IMR-90 (cell line): ENCODE measurements at regions not wholly inside any gene's neighbourhood (a gene's known extent, or its start where the extent isn't known, plus 50 kb on each side); places are given as distances from the start of the nearest gene placed in this dataset.

ENCODE experiments used
- ATAC-seq: fragments of 200-7000 bp; cut with Tn5 transposase; 2 replicates; pipeline ENCODE4 v1.9.1; 2020; ENCODE audit warnings: low read depth, mild to moderate bottlenecking, moderate library complexity
- BruUV-seq: library from RNA; stranded (reverse); fragments of 400-500 nt; replicated peaks from 2 replicates; lab custom pipeline; 2021; lab: Mats Ljungman, UMichigan
- CTCF ChIA-PET: fragments of 300-600 bp; formaldehyde crosslinking; extraction: SDS; loops from one replicate; lab custom pipeline; 2021; ENCODE audit warnings: antibody characterized with exemption; lab: Yijun Ruan, JAX
- POLR2A ChIA-PET: fragments of 300-600 bp; sonication (Branson Sonifier 250); formaldehyde crosslinking; loops from one replicate; lab custom pipeline; 2022; ENCODE audit warnings: antibody characterized with exemption; ENCODE audit not compliant: unreplicated experiment; lab: Charles Lee
- DNase-seq: peaks from one replicate; pipeline ENCODE4 v3.0.0; 2013
- H2AFZ ChIP-seq: replicated peaks from 2 replicates; pipeline ENCODE3; 2013; ENCODE audit warnings: low read length, mild to moderate bottlenecking; ENCODE audit not compliant: poor library complexity
- H2AK5ac ChIP-seq: 2 replicates; pipeline ENCODE4 v1.6.1; 2013; ENCODE audit warnings: low read depth, low read length, inconsistent platforms
- H2AK9ac ChIP-seq: replicated peaks from 2 replicates; pipeline ENCODE3; 2013; ENCODE audit warnings: mild to moderate bottlenecking, low read depth, low read length, moderate library complexity; ENCODE audit not compliant: poor library complexity
- H2BK120ac ChIP-seq: 2 replicates; pipeline ENCODE4 v1.6.1; 2013; ENCODE audit warnings: low read depth, low read length, inconsistent platforms
- H2BK15ac ChIP-seq: 3 replicates; pipeline ENCODE4 v1.6.1; 2013; ENCODE audit warnings: low read depth, low read length, inconsistent platforms
- H2BK20ac ChIP-seq: 2 replicates; pipeline ENCODE4 v1.6.1; 2013; ENCODE audit warnings: low read depth, mild to moderate bottlenecking, inconsistent platforms, low read length, moderate library complexity
- H2BK5ac ChIP-seq: 2 replicates; pipeline ENCODE4 v1.6.1; 2013; ENCODE audit warnings: mild to moderate bottlenecking, low read depth, low read length, inconsistent platforms; ENCODE audit not compliant: poor library complexity, severe bottlenecking
- H3K14ac ChIP-seq: replicated peaks from 2 replicates; pipeline ENCODE4 v1.6.1; 2013; ENCODE audit warnings: low read depth, low read length, inconsistent platforms
- H3K18ac ChIP-seq: 2 replicates; pipeline ENCODE4 v1.6.1; 2013; ENCODE audit warnings: low read depth, low read length, control low read depth
- H3K23ac ChIP-seq: 2 replicates; pipeline ENCODE4 v1.6.1; 2013; ENCODE audit warnings: low read depth, low read length, inconsistent platforms
- H3K27ac ChIP-seq: 2 replicates; pipeline ENCODE4 v1.5.1; 2013; ENCODE audit warnings: mild to moderate bottlenecking, control low read depth, low read length; ENCODE audit not compliant: insufficient read depth
- H3K27me3 ChIP-seq: 2 replicates; pipeline ENCODE4 v1.6.1; 2013; ENCODE audit warnings: low read length; ENCODE audit not compliant: control insufficient read depth, insufficient read depth
- H3K36me3 ChIP-seq: 2 replicates; pipeline ENCODE4 v1.6.1; 2013; ENCODE audit warnings: low read length, mixed read lengths; ENCODE audit not compliant: control insufficient read depth, insufficient read depth
- H3K4ac ChIP-seq: 2 replicates; pipeline ENCODE4 v1.6.1; 2013; ENCODE audit warnings: low read depth, low read length, inconsistent platforms
- H3K4me1 ChIP-seq: 2 replicates; pipeline ENCODE4 v1.6.1; 2013; ENCODE audit warnings: low read length, mixed read lengths; ENCODE audit not compliant: control insufficient read depth, insufficient read depth
- H3K4me2 ChIP-seq: 2 replicates; pipeline ENCODE4 v1.6.1; 2013; ENCODE audit warnings: low read depth, mild to moderate bottlenecking, control low read depth, low read length, moderate library complexity
- H3K4me3 ChIP-seq: 2 replicates; pipeline ENCODE4 v1.5.1; 2013; ENCODE audit warnings: low read depth, mild to moderate bottlenecking, control low read depth, low read length, moderate library complexity; ENCODE audit not compliant: insufficient read depth
- H3K56ac ChIP-seq: 2 replicates; pipeline ENCODE4 v1.6.1; 2013; ENCODE audit warnings: low read length, inconsistent platforms; ENCODE audit not compliant: insufficient read depth; ENCODE audit errors: extremely low read depth
- H3K79me1 ChIP-seq, 2 experiments: 2 replicates each; pipeline ENCODE4 v1.6.1; 2013; ENCODE audit warnings: low read length in 2 of 2, inconsistent platforms in 1 of 2, low read depth in 1 of 2
- H3K9ac ChIP-seq: 2 replicates; pipeline ENCODE4 v1.6.1; 2013; ENCODE audit warnings: low read depth, low read length, control low read depth
- H3K9me1 ChIP-seq: 2 replicates; pipeline ENCODE4 v1.6.1; 2013; ENCODE audit warnings: low read length, inconsistent platforms; ENCODE audit not compliant: insufficient read depth
- H3K9me3 ChIP-seq: 2 replicates; pipeline ENCODE4 v1.6.1; 2013; ENCODE audit warnings: low read length; ENCODE audit not compliant: control insufficient read depth, insufficient read depth
- H4K20me1 ChIP-seq: 2 replicates; pipeline ENCODE4 v1.6.1; 2013; ENCODE audit warnings: low read length, inconsistent platforms; ENCODE audit not compliant: insufficient read depth
- H4K5ac ChIP-seq: 2 replicates; pipeline ENCODE4 v1.6.1; 2013; ENCODE audit warnings: mild to moderate bottlenecking, low read depth, low read length, control low read depth
- H4K8ac ChIP-seq, 2 experiments: 2 replicates each; pipeline ENCODE4 v1.6.1; 2013; ENCODE audit warnings: low read depth in 2 of 2, low read length in 2 of 2, control low read depth in 1 of 2, inconsistent platforms in 1 of 2
- H4K91ac ChIP-seq: 2 replicates; pipeline ENCODE4 v1.6.1; 2013; ENCODE audit warnings: low read depth, low read length, inconsistent platforms; ENCODE audit not compliant: insufficient read depth
- BHLHE40 ChIP-seq: fragments of 150-350 bp; IDR thresholded peaks from 2 replicates; pipeline ENCODE4 v1.6.1; 2016; ENCODE audit warnings: mild to moderate bottlenecking, low read depth, low read length
- CEBPB ChIP-seq: IDR thresholded peaks from 2 replicates; pipeline ENCODE4 v1.6.1; 2012; ENCODE audit warnings: low read depth, low read length, improper control_type of control experiment
- CTCF ChIP-seq: conservative IDR thresholded peaks from 2 replicates; pipeline ENCODE4 v1.5.1; 2012; ENCODE audit warnings: mild to moderate bottlenecking, low read depth, low read length, improper control_type of control experiment
- FOS ChIP-seq: fragments of 150-350 bp; IDR thresholded peaks from 2 replicates; pipeline ENCODE4 v1.6.1; 2016; ENCODE audit warnings: low read depth, low read length
- SMC3 ChIP-seq: fragments of 150-350 bp; IDR thresholded peaks from 2 replicates; pipeline ENCODE4 v1.6.1; 2016; ENCODE audit warnings: low read depth, mild to moderate bottlenecking, antibody characterized with exemption, low read length, moderate library complexity
- WGBS, 2 experiments: methylation state at CpG; one replicate each; pipeline versions ENCODE4 v1.1.5 to v1.1.7; 2013; ENCODE audit warnings: missing lambda C conversion rate in 2 of 2; ENCODE audit not compliant: insufficient read length in 1 of 2; ENCODE audit errors: extremely low coverage in 2 of 2; 5-methylcytosine and 5-hydroxymethylcytosine counted together
- dilution Hi-C: fragments of 300-500 bp; cut with HindIII; formaldehyde crosslinking; loops from one replicate; pipeline ENCODE4 v1.14.3; 2018; ENCODE audit warnings: low sequenced_read_pairs; ENCODE audit not compliant: unreplicated experiment
- in situ Hi-C: fragments of 300-500 bp; cut with MboI; formaldehyde crosslinking; loops from 3 replicates; pipeline ENCODE4 v1.14.3; 2019; ENCODE audit warnings: low sequenced_read_pairs, inconsistent platforms, mixed read lengths
- intact Hi-C: fragments of 100-400 bp; cut with micrococcal nuclease; formaldehyde crosslinking; loops from 2 replicates; pipeline ENCODE4 v1.10.0; 2022

- intact Hi-C loops: no loop called here
- H3K14ac ChIP-seq: 0 out of 2 replicates have a peak overlapping the region, but pooled peaks have one; percentile 99
- H2AFZ ChIP-seq: peak overlapping the region; percentile 83
- no peak overlapping the region for H3K9ac ChIP-seq
- no peak overlapping the region for H3K4me3 ChIP-seq
- TF ChIP-seq CEBPB: peak; percentile 65
- TF ChIP-seq FOS: peak; percentile 56; the same call in 1 of the 2 replicates
- no peak for TF ChIP-seq SMC3
- TF ChIP-seq BHLHE40: no peak
- no peak for TF ChIP-seq CTCF
- peak overlapping the region; percentile 89 for H3K27ac ChIP-seq
- 20% methylated on average over 1 of the region's 4 CpGs; no CpG with 5 or more reads in 1 of the 2 experiments for WGBS, 2 experiments
- H3K56ac ChIP-seq: peak overlapping the region; percentile 81; the same call in 1 of the 2 replicates
- DNase-seq: peak; percentile 70
- H3K4me1 ChIP-seq: peaks cover 5% of the 10 kb centered on the region; the same call in 1 of the 2 replicates
- H2AK5ac ChIP-seq: peak overlapping the region; percentile 62; the same call in 1 of the 2 replicates
- no peaks in the 10 kb centered on the region for H3K27me3 ChIP-seq
- H3K4me2 ChIP-seq: peak overlapping the region; percentile 82; the same call in 1 of the 2 replicates
- ChIA-PET CTCF (no interaction called here), POLR2A (no interaction called here)
- H3K4ac ChIP-seq: peak overlapping the region; percentile 99; the same call in 1 of the 2 replicates
- peak overlapping the region; percentile 87 for H4K5ac ChIP-seq
- peak overlapping the region; percentile 97 for H4K91ac ChIP-seq
- peak overlapping the region; percentile 93 for H3K23ac ChIP-seq
- in situ Hi-C loops: no loop called here
- no peaks in the 10 kb centered on the region for H3K79me1 ChIP-seq
- peak overlapping the region; percentile 29 to 88; a peak in 3 of 4 replicates for H4K8ac ChIP-seq
- no peak overlapping the region for H2AK9ac ChIP-seq
- H3K9me3 ChIP-seq: no peaks in the 10 kb centered on the region
- peak; percentile 83 for ATAC-seq
- H4K20me1 ChIP-seq: no peaks in the 10 kb centered on the region
- no TSS peak for BruUV-seq
- H3K36me3 ChIP-seq: no peaks in the 10 kb centered on the region
- H3K18ac ChIP-seq: peak overlapping the region; percentile 96
- peaks cover 3% of the 10 kb centered on the region; the same call in 1 of the 2 replicates for H3K9me1 ChIP-seq
- dilution Hi-C loops: no loop called here
- H2BK120ac ChIP-seq: peak overlapping the region; percentile 99
- H2BK20ac ChIP-seq: peak overlapping the region; percentile 99
- H2BK5ac ChIP-seq: peak overlapping the region; percentile 97
- H2BK15ac ChIP-seq: peak overlapping the region; percentile 91
Observed at GRCh38 chr6:91449539-91449938, 862.7 kb upstream of the MAP3K7 start.
